ENCODE measurements at regions not wholly inside any gene's neighbourhood (a gene's known extent, or its start where the extent isn't known, plus 50 kb on each side); places are given as distances from the start of the nearest gene placed in this dataset.
"Not testable (repeated sequence)": the region's sequence is repeated elsewhere in the genome, so short reads cannot be mapped to it uniquely, and the experiment has no call there.

GRCh38 chr15:79641841-79642240 is 209.7 kb downstream of the MINAR1 start:
- Histone ChIP-seq H3K4me2 (no peak overlapping the region), H2AFZ (ENCODE audit: low read depth) (no peak overlapping the region), H3K4me3 (IDR thresholded peaks at IDR 0.05; ENCODE audit: insufficient read depth, low read depth, low read length) (no peak overlapping the region), H3K27ac (no peak overlapping the region), H3K36me3 (ENCODE audit: insufficient read depth) (no peaks in the 10 kb centered on the region), H3K9ac (no peak overlapping the region), H3K27me3 (ENCODE audit: insufficient read depth, low read depth) (no peaks in the 10 kb centered on the region), H3K4me1 (ENCODE audit: low read depth, poor library complexity, severe bottlenecking) (no peaks in the 10 kb centered on the region), H4K20me1 (ENCODE audit: insufficient read depth) (no peaks in the 10 kb centered on the region), H3K79me2 (ENCODE audit: insufficient read depth, low read depth) (no peaks in the 10 kb centered on the region)
- no peak for TF ChIP-seq CTCF (conservative IDR thresholded peaks at IDR 0.05; ENCODE audit: low read depth, low read length)

- Histone ChIP-seq H3K4me2 (no peak overlapping the region), H3K9ac (no peak overlapping the region), H3K4me1 (ENCODE audit: low read depth, poor library complexity, severe bottlenecking) (no peaks in the 10 kb centered on the region), H2AFZ (ENCODE audit: low read depth) (no peak overlapping the region), H3K4me3 (IDR thresholded peaks at IDR 0.05; ENCODE audit: insufficient read depth, low read depth, low read length) (no peak overlapping the region), H3K27ac (no peak overlapping the region), H3K36me3 (ENCODE audit: insufficient read depth) (no peaks in the 10 kb centered on the region), H3K79me2 (ENCODE audit: insufficient read depth, low read depth) (no peaks in the 10 kb centered on the region), H4K20me1 (ENCODE audit: insufficient read depth) (no peaks in the 10 kb centered on the region), H3K27me3 (ENCODE audit: insufficient read depth, low read depth) (no peaks in the 10 kb centered on the region)
- TF ChIP-seq CTCF (conservative IDR thresholded peaks at IDR 0.05; ENCODE audit: low read depth, low read length): no peak
Observed at GRCh38 chr15:79643393-79643792, 211.3 kb downstream of the MINAR1 start.

- TF ChIP-seq CTCF (conservative IDR thresholded peaks at IDR 0.05; ENCODE audit: low read depth, low read length): no peak
- Histone ChIP-seq H3K9ac (no peak overlapping the region), H3K27ac (no peak overlapping the region), H2AFZ (ENCODE audit: low read depth) (no peak overlapping the region), H3K4me3 (IDR thresholded peaks at IDR 0.05; ENCODE audit: insufficient read depth, low read depth, low read length) (no peak overlapping the region), H4K20me1 (ENCODE audit: insufficient read depth) (no peaks in the 10 kb centered on the region), H3K4me1 (ENCODE audit: low read depth, poor library complexity, severe bottlenecking) (no peaks in the 10 kb centered on the region), H3K4me2 (no peak overlapping the region), H3K79me2 (ENCODE audit: insufficient read depth, low read depth) (no peaks in the 10 kb centered on the region), H3K27me3 (ENCODE audit: insufficient read depth, low read depth) (no peaks in the 10 kb centered on the region), H3K36me3 (ENCODE audit: insufficient read depth) (no peaks in the 10 kb centered on the region)
Observed at GRCh38 chr15:79644091-79644490, 212.0 kb downstream of the MINAR1 start.

- not testable (repeated sequence) for H3K4me1 ChIP-seq (ENCODE audit: low read depth, poor library complexity, severe bottlenecking); H4K20me1 ChIP-seq (ENCODE audit: insufficient read depth); H3K4me3 ChIP-seq (IDR thresholded peaks at IDR 0.05; ENCODE audit: insufficient read depth, low read depth, low read length); H3K27me3 ChIP-seq (ENCODE audit: insufficient read depth, low read depth); H3K27ac ChIP-seq; H3K79me2 ChIP-seq (ENCODE audit: insufficient read depth, low read depth); H3K9ac ChIP-seq; H2AFZ ChIP-seq (ENCODE audit: low read depth); H3K36me3 ChIP-seq (ENCODE audit: insufficient read depth); H3K4me2 ChIP-seq
Observed at GRCh38 chr15:79652972-79653371, 220.8 kb downstream of the MINAR1 start.

GRCh38 chr15:79653533-79653932 is 221.4 kb downstream of the MINAR1 start:
- H3K4me1 ChIP-seq (ENCODE audit: low read depth, poor library complexity, severe bottlenecking): no peaks in the 10 kb centered on the region
- no peak overlapping the region for H3K9ac ChIP-seq
- H3K4me3 ChIP-seq (IDR thresholded peaks at IDR 0.05; ENCODE audit: insufficient read depth, low read depth, low read length): no peak overlapping the region

More at GRCh38 chr15:79653533-79653932, 221.4 kb downstream of the MINAR1 start:
- Histone ChIP-seq H4K20me1 (ENCODE audit: insufficient read depth) (no peaks in the 10 kb centered on the region), H2AFZ (ENCODE audit: low read depth) (no peak overlapping the region), H3K79me2 (ENCODE audit: insufficient read depth, low read depth) (no peaks in the 10 kb centered on the region), H3K27me3 (ENCODE audit: insufficient read depth, low read depth) (no peaks in the 10 kb centered on the region), H3K27ac (no peak overlapping the region), H3K36me3 (ENCODE audit: insufficient read depth) (no peaks in the 10 kb centered on the region), H3K4me2 (no peak overlapping the region)
- no peak for TF ChIP-seq CTCF (conservative IDR thresholded peaks at IDR 0.05; ENCODE audit: low read depth, low read length)

Data from KMS-11 (cell line).